Mucosa of descending colon (tissue), 3 donors: ENCODE measurements at regions not wholly inside any gene's neighbourhood (a gene's known extent, or its start where the extent isn't known, plus 50 kb on each side); places are given as distances from the start of the nearest gene placed in this dataset.

ENCODE experiments used
- ATAC-seq: fragments of 200-7000 bp; cut with Tn5 transposase; one replicate; pipeline ENCODE4 v1.9.1; 2020; ENCODE audit warnings: mild to moderate bottlenecking, moderate library complexity
- DNase-seq, 3 donors: peaks; one replicate each; pipeline ENCODE4 v3.0.0-alpha.2; 2020
- H3K36me3 ChIP-seq: fragments of 200-600 bp; one replicate; pipeline ENCODE4 v1.8.0; 2021; ENCODE audit warnings: low read depth, mild to moderate bottlenecking
- H3K4me1 ChIP-seq: fragments of 200-600 bp; one replicate; pipeline ENCODE4 v1.8.0; 2021; ENCODE audit warnings: low read depth, mild to moderate bottlenecking
- H3K4me3 ChIP-seq: fragments of 200-600 bp; one replicate; pipeline ENCODE4 v1.8.0; 2021; ENCODE audit warnings: mild to moderate bottlenecking
- H3K9me3 ChIP-seq: fragments of 200-600 bp; one replicate; pipeline ENCODE4 v1.8.0; 2021; ENCODE audit warnings: mild to moderate bottlenecking
- intact Hi-C, 2 donors: fragments of 100-400 bp; cut with DNase I in 1 of 2; cut with micrococcal nuclease in 1 of 2; formaldehyde crosslinking; loops; one replicate each; pipeline versions ENCODE4 v1.11.0 to v1.11.1; 2022; cut with DNase I, micrococcal nuclease
- TF ChIP-seq, protein P1 (sequence below): fragments of 200-600 bp; IDR thresholded peaks from one replicate; pipeline ENCODE4 v1.8.0; 2022; ENCODE audit warnings: antibody characterized with exemption, mild to moderate bottlenecking
- donor health status: DM: no; HTN: no; CAD: no; lungs with moderate emphysema.
- donor health status: DM: no; HTN: no; CAD: no.
- donor health status: DM: no; HTN: yes; CAD: no.

DNA sequence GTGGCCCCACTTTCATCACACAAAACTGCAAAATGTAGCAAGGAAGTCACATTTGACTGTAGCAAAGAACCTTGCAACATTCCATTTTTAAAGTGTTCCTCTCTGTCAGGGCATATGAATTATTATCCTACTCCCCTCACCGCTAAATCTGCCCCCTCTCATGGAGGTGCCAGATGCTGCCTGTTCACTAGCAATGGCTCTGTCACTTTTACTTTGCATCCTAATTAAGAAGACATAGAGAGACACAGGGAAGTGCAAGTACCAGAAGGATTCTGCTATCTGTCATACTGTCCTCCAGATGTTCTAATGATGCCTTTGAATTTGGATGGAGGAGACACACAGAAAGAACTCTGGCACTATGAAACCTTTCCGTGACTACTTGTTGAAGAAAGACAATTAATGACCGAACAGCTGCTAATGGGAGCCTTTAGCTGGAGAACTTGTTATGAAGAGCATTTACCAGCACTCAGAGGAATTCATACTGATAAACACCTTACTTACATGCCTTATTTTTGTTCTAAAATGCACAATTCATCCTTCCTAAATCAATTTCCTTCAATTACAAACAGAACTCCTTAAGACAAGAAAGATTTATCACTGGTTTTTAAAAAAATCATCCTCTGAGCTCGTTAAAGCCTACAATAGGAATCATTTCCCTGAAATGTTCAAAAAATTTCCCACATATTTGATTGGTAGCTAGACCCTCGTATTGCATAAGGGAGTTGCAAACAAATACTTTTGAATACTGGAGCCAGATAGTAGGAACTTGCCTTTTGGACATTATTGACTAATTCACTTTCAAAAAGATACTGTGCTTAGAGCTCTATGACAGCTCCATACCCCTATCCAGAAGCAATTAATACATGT is 292.6 kb downstream of the UBE3D start:
- TF ChIP-seq, protein P1, sequence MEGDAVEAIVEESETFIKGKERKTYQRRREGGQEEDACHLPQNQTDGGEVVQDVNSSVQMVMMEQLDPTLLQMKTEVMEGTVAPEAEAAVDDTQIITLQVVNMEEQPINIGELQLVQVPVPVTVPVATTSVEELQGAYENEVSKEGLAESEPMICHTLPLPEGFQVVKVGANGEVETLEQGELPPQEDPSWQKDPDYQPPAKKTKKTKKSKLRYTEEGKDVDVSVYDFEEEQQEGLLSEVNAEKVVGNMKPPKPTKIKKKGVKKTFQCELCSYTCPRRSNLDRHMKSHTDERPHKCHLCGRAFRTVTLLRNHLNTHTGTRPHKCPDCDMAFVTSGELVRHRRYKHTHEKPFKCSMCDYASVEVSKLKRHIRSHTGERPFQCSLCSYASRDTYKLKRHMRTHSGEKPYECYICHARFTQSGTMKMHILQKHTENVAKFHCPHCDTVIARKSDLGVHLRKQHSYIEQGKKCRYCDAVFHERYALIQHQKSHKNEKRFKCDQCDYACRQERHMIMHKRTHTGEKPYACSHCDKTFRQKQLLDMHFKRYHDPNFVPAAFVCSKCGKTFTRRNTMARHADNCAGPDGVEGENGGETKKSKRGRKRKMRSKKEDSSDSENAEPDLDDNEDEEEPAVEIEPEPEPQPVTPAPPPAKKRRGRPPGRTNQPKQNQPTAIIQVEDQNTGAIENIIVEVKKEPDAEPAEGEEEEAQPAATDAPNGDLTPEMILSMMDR = no peak
- H3K4me3 ChIP-seq = no peak overlapping the region
- ATAC-seq = no peak

DNA sequence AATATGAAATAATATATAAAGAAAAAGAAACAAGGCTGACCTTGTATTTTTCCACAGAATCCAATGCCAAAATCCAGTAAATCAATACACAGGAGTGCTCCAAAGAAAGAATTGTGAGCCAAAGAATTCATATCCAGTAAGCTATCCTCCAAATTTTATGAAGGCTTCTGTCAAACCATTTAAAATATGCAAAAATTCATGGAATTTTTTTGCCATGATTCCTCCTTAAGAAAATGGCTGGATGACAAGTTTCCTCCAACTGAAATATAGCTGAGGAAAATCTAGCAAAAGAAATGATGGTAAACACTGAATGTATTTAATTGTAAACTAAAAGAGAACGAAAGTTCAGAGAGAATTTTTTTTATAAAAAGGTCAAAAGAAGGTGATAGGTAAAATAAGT is 290.3 kb downstream of the UBE3D start:
- no peaks in the 10 kb centered on the region for H3K36me3 ChIP-seq

More for the DNA sequence above, 292.6 kb downstream of the UBE3D start:
- Histone ChIP-seq H3K9me3 (no peaks in the 10 kb centered on the region), H3K4me1 (no peaks in the 10 kb centered on the region), H3K36me3 (no peaks in the 10 kb centered on the region)
- no peak for DNase-seq
- intact Hi-C loops = no loop called here

DNA sequence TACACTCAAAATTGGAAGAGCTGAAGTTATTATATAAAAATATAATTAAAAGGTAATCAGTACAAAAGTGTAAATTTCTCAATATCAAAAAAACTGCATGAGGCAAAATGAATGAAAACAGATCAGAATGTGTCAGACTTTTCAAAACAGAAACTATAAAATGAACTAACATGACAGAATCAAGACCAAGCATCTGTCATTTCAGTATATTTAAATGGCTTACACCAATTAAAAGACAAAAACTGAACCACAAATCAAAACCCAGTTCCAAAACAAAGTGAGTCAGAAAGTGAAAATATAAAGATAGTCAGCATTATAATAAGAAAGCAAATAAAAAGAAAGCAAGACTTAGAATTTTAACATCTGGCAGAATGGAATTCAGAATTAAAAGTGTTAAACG is 289.7 kb downstream of the UBE3D start:
- Histone ChIP-seq H3K4me1 (no peaks in the 10 kb centered on the region), H3K9me3 (no peaks in the 10 kb centered on the region), H3K4me3 (no peak overlapping the region), H3K36me3 (no peaks in the 10 kb centered on the region)
- TF ChIP-seq, protein P1 = no peak
- ATAC-seq = no peak
- intact Hi-C loops = no loop called here
- DNase-seq = no peak

More for the DNA sequence above, 290.3 kb downstream of the UBE3D start:
- DNase-seq (no peak), ATAC-seq (no peak)
- Histone ChIP-seq H3K4me3 (no peak overlapping the region), H3K4me1 (no peaks in the 10 kb centered on the region), H3K9me3 (no peaks in the 10 kb centered on the region)
- intact Hi-C loops = no loop called here
- TF ChIP-seq, protein P1 = no peak

DNA sequence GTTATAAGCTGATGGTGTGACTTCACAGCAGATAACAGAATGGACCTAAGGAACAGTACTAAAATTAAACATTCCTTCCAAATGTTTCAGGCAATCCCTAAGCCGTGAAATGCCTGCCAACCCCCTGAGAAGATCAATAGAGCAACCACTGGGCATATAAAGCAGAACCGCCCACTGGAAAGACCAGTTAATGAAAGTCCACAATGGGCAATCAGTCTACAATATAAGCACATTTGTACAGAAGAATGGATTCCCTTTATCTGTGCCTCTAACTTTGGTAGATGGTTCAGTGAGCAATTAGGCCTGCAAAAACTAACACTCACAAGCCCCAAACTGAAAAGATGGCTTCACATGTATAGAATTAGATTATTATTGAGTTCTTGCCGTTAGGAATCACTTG is 286.6 kb downstream of the UBE3D start:
- ATAC-seq = no peak
- H3K4me3 ChIP-seq = no peak overlapping the region
- no peaks in the 10 kb centered on the region for H3K4me1 ChIP-seq
- DNase-seq = no peak
- intact Hi-C loops = no loop called here
- TF ChIP-seq, protein P1 = no peak
- H3K9me3 ChIP-seq = no peaks in the 10 kb centered on the region
- no peaks in the 10 kb centered on the region for H3K36me3 ChIP-seq

DNA sequence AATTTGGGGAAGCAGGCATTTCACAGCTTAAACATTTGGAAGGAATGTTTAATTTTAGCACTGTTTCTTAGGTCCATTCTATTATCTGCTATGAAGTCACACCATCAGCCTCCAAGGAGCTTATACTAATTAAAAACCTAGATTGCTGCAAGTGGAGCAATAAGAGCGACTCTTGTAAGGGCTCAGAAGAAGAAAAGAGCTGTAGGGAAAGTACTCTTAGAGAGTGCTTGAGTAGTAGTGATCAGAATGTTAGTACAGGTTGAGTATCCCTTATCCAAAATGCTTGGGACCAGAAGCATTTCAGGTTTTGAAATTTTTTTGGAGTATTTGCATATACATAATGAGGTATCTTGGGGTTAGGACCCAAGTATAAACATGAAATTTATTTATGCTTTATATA is 285.3 kb downstream of the UBE3D start:
- Histone ChIP-seq H3K4me1 (no peaks in the 10 kb centered on the region), H3K4me3 (no peak overlapping the region), H3K9me3 (no peaks in the 10 kb centered on the region), H3K36me3 (no peaks in the 10 kb centered on the region)
- intact Hi-C loops = no loop called here
- no peak for DNase-seq
- TF ChIP-seq, protein P1 = no peak
- no peak for ATAC-seq
